Mesenchymal stem cell (in vitro differentiated cells and primary cell): ENCODE measurements at regions not wholly inside any gene's neighbourhood (a gene's known extent, or its start where the extent isn't known, plus 50 kb on each side); places are given as distances from the start of the nearest gene placed in this dataset.

Experiments used
- DNase-seq: peaks from one replicate; pipeline ENCODE4 v3.0.0-alpha.2; 2013
- H2AFZ ChIP-seq: one replicate; pipeline ENCODE4 v1.6.1; 2013; ENCODE audit warnings: low read depth, mild to moderate bottlenecking, control low read depth, inconsistent platforms, low read length, moderate library complexity
- H2AK5ac ChIP-seq: 2 replicates; pipeline ENCODE4 v1.6.1; 2013; ENCODE audit warnings: low read length, moderate library complexity, mild to moderate bottlenecking, inconsistent platforms; ENCODE audit not compliant: severe bottlenecking
- H2BK120ac ChIP-seq: one replicate; pipeline ENCODE4 v1.6.1; 2013; ENCODE audit warnings: low read depth, mild to moderate bottlenecking, inconsistent platforms, low read length, moderate library complexity
- H2BK12ac ChIP-seq, 2 experiments: one replicate each; pipeline ENCODE4 v1.6.1; 2013; ENCODE audit warnings: inconsistent platforms in 2 of 2, low read length in 2 of 2, mild to moderate bottlenecking in 2 of 2, moderate library complexity in 2 of 2, control low read depth in 1 of 2
- H2BK15ac ChIP-seq: one replicate; pipeline ENCODE4 v1.6.1; 2013; ENCODE audit warnings: mild to moderate bottlenecking, low read depth, inconsistent platforms; ENCODE audit not compliant: poor library complexity, severe bottlenecking
- H2BK5ac ChIP-seq: 2 replicates; pipeline ENCODE4 v1.6.1; 2013; ENCODE audit warnings: low read depth, mild to moderate bottlenecking, low read length, control low read depth, inconsistent platforms; ENCODE audit not compliant: poor library complexity, severe bottlenecking
- H3K14ac ChIP-seq, 2 experiments: one replicate each; pipeline ENCODE4 v1.6.1; 2013; ENCODE audit warnings: inconsistent platforms in 2 of 2, low read length in 2 of 2, control low read depth in 1 of 2, mild to moderate bottlenecking in 1 of 2, moderate library complexity in 1 of 2
- H3K18ac ChIP-seq, 2 experiments: one replicate each; pipeline ENCODE4 v1.6.1; 2013; ENCODE audit warnings: inconsistent platforms in 2 of 2, low read length in 2 of 2, control low read depth in 1 of 2, low read depth in 1 of 2, mild to moderate bottlenecking in 1 of 2
- H3K23ac ChIP-seq, 2 experiments: one replicate each; pipeline ENCODE4 v1.6.1; 2013; ENCODE audit warnings: inconsistent platforms in 2 of 2, low read length in 2 of 2, mild to moderate bottlenecking in 2 of 2, moderate library complexity in 2 of 2, control low read depth in 1 of 2
- H3K27ac ChIP-seq: 2 replicates; pipeline ENCODE4 v1.5.1; 2013; ENCODE audit warnings: mild to moderate bottlenecking, moderate library complexity, low read length, control low read depth, inconsistent platforms; ENCODE audit not compliant: poor library complexity, severe bottlenecking
- H3K27me3 ChIP-seq, 2 experiments: 2 replicates each; pipeline versions ENCODE4 v1.6.1 to v1.7.0; 2013; ENCODE audit warnings: low read length in 2 of 2, mild to moderate bottlenecking in 2 of 2, moderate library complexity in 2 of 2, control low read depth in 1 of 2, inconsistent platforms in 1 of 2; ENCODE audit not compliant: control insufficient read depth in 1 of 2, insufficient read depth in 1 of 2
- H3K36me3 ChIP-seq, 2 experiments: 2 replicates each; pipeline versions ENCODE4 v1.6.1 to v1.7.0; 2013; ENCODE audit warnings: low read length in 2 of 2, control low read depth in 1 of 2, inconsistent platforms in 1 of 2, low read depth in 1 of 2, mild to moderate bottlenecking in 1 of 2; ENCODE audit not compliant: insufficient read depth in 2 of 2, control insufficient read depth in 1 of 2
- H3K4ac ChIP-seq, 2 experiments: one replicate each; pipeline ENCODE4 v1.6.1; 2013; ENCODE audit warnings: inconsistent platforms in 2 of 2, low read length in 2 of 2, mild to moderate bottlenecking in 2 of 2, moderate library complexity in 2 of 2, control low read depth in 1 of 2, low read depth in 1 of 2
- H3K4me1 ChIP-seq: 2 replicates; pipeline ENCODE4 v1.6.1; 2013; ENCODE audit warnings: low read depth, low read length, control low read depth; ENCODE audit not compliant: control insufficient read depth, insufficient read depth
- H3K4me2 ChIP-seq: 2 replicates; pipeline ENCODE4 v1.6.1; 2013; ENCODE audit warnings: low read length, mild to moderate bottlenecking, inconsistent platforms; ENCODE audit not compliant: poor library complexity, severe bottlenecking
- H3K4me3 ChIP-seq, 2 experiments: 2 replicates each; pipeline versions ENCODE4 v1.5.1 to v1.7.0; 2013; ENCODE audit warnings: low read length in 2 of 2, mild to moderate bottlenecking in 2 of 2, control low read depth in 1 of 2, low read depth in 1 of 2; ENCODE audit not compliant: insufficient read depth in 1 of 2
- H3K79me1 ChIP-seq: replicated peaks from 2 replicates; pipeline ENCODE4 v1.6.1; 2013; ENCODE audit warnings: mild to moderate bottlenecking, control low read depth, low read length, inconsistent platforms; ENCODE audit not compliant: poor library complexity, severe bottlenecking
- H3K9ac ChIP-seq: 2 replicates; pipeline ENCODE4 v1.7.0; 2013; ENCODE audit warnings: mild to moderate bottlenecking, low read length, moderate library complexity
- H3K9me3 ChIP-seq: 2 replicates; pipeline ENCODE4 v1.7.0; 2013; ENCODE audit warnings: mild to moderate bottlenecking, low read length; ENCODE audit not compliant: control insufficient read depth
- H4K8ac ChIP-seq: one replicate; pipeline ENCODE4 v1.6.1; 2013; ENCODE audit warnings: inconsistent platforms, mild to moderate bottlenecking, low read length, moderate library complexity
- H4K91ac ChIP-seq: one replicate; pipeline ENCODE4 v1.6.1; 2013; ENCODE audit warnings: mild to moderate bottlenecking, low read length, inconsistent platforms
- WGBS: methylation state at CpG from one replicate; pipeline ENCODE4 v1.1.7; 2013; ENCODE audit warnings: mixed read lengths; 5-methylcytosine and 5-hydroxymethylcytosine counted together

GRCh38 chr15:39403640-39404117 lies 177.2 kb upstream of the THBS1 start:
- Histone ChIP-seq H3K27ac (peak overlapping the region; percentile 41), H3K14ac (peak overlapping the region in 1 of 2 experiments; percentile 36), H3K18ac (peak overlapping the region; percentile 62 to 64), H3K4me3 (peak overlapping the region in 1 of 2 experiments; percentile 6), H4K8ac (peak overlapping the region; percentile 72), H3K23ac (no peak overlapping the region), H3K27me3 (no peaks in the 10 kb centered on the region), H3K79me1 (no peaks in the 10 kb centered on the region), H3K4ac (no peak overlapping the region), H2AFZ (no peak overlapping the region), H4K91ac (peak overlapping the region; percentile 61), H3K36me3 (no peaks in the 10 kb centered on the region), H2AK5ac (no peak overlapping the region), H2BK12ac (peak overlapping the region; percentile 40 to 77), H2BK15ac (no peak overlapping the region), H3K4me1 (peaks cover 3% of the 10 kb centered on the region), H2BK5ac (no peak overlapping the region), H3K4me2 (peak overlapping the region; percentile 20), H3K9ac (peak overlapping the region; percentile 16), H2BK120ac (no peak overlapping the region), H3K9me3 (no peaks in the 10 kb centered on the region)
- WGBS: 43% methylated on average over 2 of the region's 3 CpGs
- DNase-seq: peak; percentile 53

- Histone ChIP-seq H2BK12ac (no peak overlapping the region), H3K9ac (peak overlapping the region; percentile 62), H3K4me3 (no peak overlapping the region), H3K4ac (no peak overlapping the region), H2AFZ (no peak overlapping the region), H2AK5ac (no peak overlapping the region), H3K79me1 (no peaks in the 10 kb centered on the region), H3K9me3 (no peaks in the 10 kb centered on the region), H2BK120ac (no peak overlapping the region), H3K4me2 (no peak overlapping the region), H3K18ac (peak overlapping the region in 1 of 2 experiments; percentile 48), H3K4me1 (peaks cover 3% of the 10 kb centered on the region), H2BK5ac (no peak overlapping the region), H2BK15ac (no peak overlapping the region), H4K8ac (no peak overlapping the region), H3K36me3 (no peaks in the 10 kb centered on the region), H3K27me3 (no peaks in the 10 kb centered on the region), H4K91ac (no peak overlapping the region), H3K14ac (no peak overlapping the region), H3K27ac (no peak overlapping the region), H3K23ac (no peak overlapping the region)
- DNase-seq: peak; percentile 96
- 31% methylated on average over 5 of the region's 5 CpGs for WGBS
Observed at GRCh38 chr15:39404767-39405181, 176.1 kb upstream of the THBS1 start.

GRCh38 chr15:39406485-39406884 lies 174.4 kb upstream of the THBS1 start:
- Histone ChIP-seq H3K23ac (no peak overlapping the region), H2BK5ac (no peak overlapping the region), H4K8ac (no peak overlapping the region)

GRCh38 chr15:39407116-39407515 lies 173.8 kb upstream of the THBS1 start:
- Histone ChIP-seq H3K27ac (no peak overlapping the region), H3K18ac (no peak overlapping the region), H3K14ac (no peak overlapping the region), H3K4ac (no peak overlapping the region), H2BK12ac (no peak overlapping the region), H2BK15ac (no peak overlapping the region), H3K4me1 (peaks cover 3% of the 10 kb centered on the region), H3K9me3 (no peaks in the 10 kb centered on the region), H3K4me3 (no peak overlapping the region), H4K91ac (no peak overlapping the region), H3K23ac (no peak overlapping the region), H2AFZ (no peak overlapping the region), H2AK5ac (no peak overlapping the region), H3K9ac (no peak overlapping the region), H4K8ac (no peak overlapping the region), H3K79me1 (no peaks in the 10 kb centered on the region), H3K36me3 (no peaks in the 10 kb centered on the region), H3K27me3 (no peaks in the 10 kb centered on the region), H2BK5ac (no peak overlapping the region), H3K4me2 (no peak overlapping the region), H2BK120ac (no peak overlapping the region)
- WGBS: 71% methylated on average over 1 of the region's 2 CpGs
- DNase-seq: no peak

More at GRCh38 chr15:39406485-39406884, 174.4 kb upstream of the THBS1 start:
- H3K9me3 ChIP-seq: no peaks in the 10 kb centered on the region
- H2BK120ac ChIP-seq: no peak overlapping the region
- no peak overlapping the region for H4K91ac ChIP-seq
- no peak overlapping the region for H2AFZ ChIP-seq
- no peak overlapping the region for H3K4me3 ChIP-seq
- H3K36me3 ChIP-seq: no peaks in the 10 kb centered on the region
- H2AK5ac ChIP-seq: no peak overlapping the region
- no peaks in the 10 kb centered on the region for H3K27me3 ChIP-seq
- no peak overlapping the region for H3K18ac ChIP-seq
- H2BK15ac ChIP-seq: no peak overlapping the region
- H3K4ac ChIP-seq: no peak overlapping the region
- no peak overlapping the region for H3K4me2 ChIP-seq
- H2BK12ac ChIP-seq: peak overlapping the region in 1 of 2 experiments; percentile 54
- no peak overlapping the region for H3K27ac ChIP-seq
- H3K9ac ChIP-seq: no peak overlapping the region
- H3K14ac ChIP-seq: no peak overlapping the region
- H3K4me1 ChIP-seq: peaks cover 3% of the 10 kb centered on the region
- 93% methylated on average over 6 of the region's 6 CpGs for WGBS
- DNase-seq: no peak
- no peaks in the 10 kb centered on the region for H3K79me1 ChIP-seq
